ENCODE measurements at regions not wholly inside any gene's neighbourhood (a gene's known extent, or its start where the extent isn't known, plus 50 kb on each side); places are given as distances from the start of the nearest gene placed in this dataset.

GRCh38 chrX:39771089-39771488, 326.7 kb downstream of the BCOR start:
- no peaks in the 10 kb centered on the region for H3K36me3 ChIP-seq (replicated peaks; ENCODE audit: low read depth, low read length)
- peaks cover 39% of the 10 kb centered on the region for H3K4me1 ChIP-seq (ENCODE audit: low read length)
- no peaks in the 10 kb centered on the region for H4K20me1 ChIP-seq (ENCODE audit: insufficient read depth, low read length)
- no peak overlapping the region for H2AFZ ChIP-seq (ENCODE audit: low read depth, low read length)
- H3K9ac ChIP-seq (ENCODE audit: low read length): no peak overlapping the region
- TF ChIP-seq CTCF (IDR thresholded peaks at IDR 0.05; ENCODE audit: low read depth, low read length) (no peak), EZH2phosphoT487 (IDR thresholded peaks at IDR 0.05; ENCODE audit: low read depth) (no peak)
- H3K79me2 ChIP-seq (ENCODE audit: low read length): no peaks in the 10 kb centered on the region
- no peak overlapping the region for H3K27ac ChIP-seq (ENCODE audit: low read length)
- H3K9me3 ChIP-seq (ENCODE audit: insufficient read depth, low read length): no peaks in the 10 kb centered on the region; the same call in 1 of the 2 replicates
- 0 out of 2 replicates have a peak, but pooled peaks cover 3% of the 10 kb centered on the region for H3K27me3 ChIP-seq (ENCODE audit: low read depth, low read length)
- no peak overlapping the region for H3K4me3 ChIP-seq (ENCODE audit: low read length)
- H3K4me2 ChIP-seq (ENCODE audit: low read length): no peak overlapping the region

GRCh38 chrX:39772057-39772832, 325.5 kb downstream of the BCOR start:
- peak overlapping the region; percentile 48 for H3K4me3 ChIP-seq (ENCODE audit: low read length)
- H3K4me2 ChIP-seq (ENCODE audit: low read length): peak overlapping the region; percentile 69
- H3K27ac ChIP-seq (ENCODE audit: low read length): peak overlapping the region; percentile 54
- no peak overlapping the region for H3K9ac ChIP-seq (ENCODE audit: low read length)
- no peaks in the 10 kb centered on the region for H4K20me1 ChIP-seq (ENCODE audit: insufficient read depth, low read length)
- H3K79me2 ChIP-seq (ENCODE audit: low read length): no peaks in the 10 kb centered on the region
- 0 out of 2 replicates have a peak, but pooled peaks cover 3% of the 10 kb centered on the region for H3K27me3 ChIP-seq (ENCODE audit: low read depth, low read length)
- H2AFZ ChIP-seq (ENCODE audit: low read depth, low read length): peak overlapping the region; percentile 79; the same call in 1 of the 2 replicates
- H3K4me1 ChIP-seq (ENCODE audit: low read length): peaks cover 39% of the 10 kb centered on the region
- H3K36me3 ChIP-seq (replicated peaks; ENCODE audit: low read depth, low read length): no peaks in the 10 kb centered on the region
- H3K9me3 ChIP-seq (ENCODE audit: insufficient read depth, low read length): no peaks in the 10 kb centered on the region; the same call in 1 of the 2 replicates
- TF ChIP-seq EZH2phosphoT487 (IDR thresholded peaks at IDR 0.05; ENCODE audit: low read depth): no peak
- no peak for TF ChIP-seq CTCF (IDR thresholded peaks at IDR 0.05; ENCODE audit: low read depth, low read length)

GRCh38 chrX:39773150-39773549, 324.6 kb downstream of the BCOR start:
- H3K4me1 ChIP-seq (ENCODE audit: low read length): peaks cover 45% of the 10 kb centered on the region
- H3K9ac ChIP-seq (ENCODE audit: low read length): no peak overlapping the region
- H3K27ac ChIP-seq (ENCODE audit: low read length): no peak overlapping the region
- no peak overlapping the region for H2AFZ ChIP-seq (ENCODE audit: low read depth, low read length)
- H3K27me3 ChIP-seq (ENCODE audit: low read depth, low read length): 0 out of 2 replicates have a peak, but pooled peaks cover 3% of the 10 kb centered on the region
- H3K4me3 ChIP-seq (ENCODE audit: low read length): no peak overlapping the region
- no peaks in the 10 kb centered on the region for H4K20me1 ChIP-seq (ENCODE audit: insufficient read depth, low read length)
- H3K4me2 ChIP-seq (ENCODE audit: low read length): peak overlapping the region; percentile 69
- no peaks in the 10 kb centered on the region; the same call in 1 of the 2 replicates for H3K9me3 ChIP-seq (ENCODE audit: insufficient read depth, low read length)
- no peaks in the 10 kb centered on the region for H3K79me2 ChIP-seq (ENCODE audit: low read length)
- H3K36me3 ChIP-seq (replicated peaks; ENCODE audit: low read depth, low read length): no peaks in the 10 kb centered on the region
- TF ChIP-seq CTCF (IDR thresholded peaks at IDR 0.05; ENCODE audit: low read depth, low read length) (no peak), EZH2phosphoT487 (IDR thresholded peaks at IDR 0.05; ENCODE audit: low read depth) (no peak)

- H3K9me3 ChIP-seq (ENCODE audit: insufficient read depth, low read length): no peaks in the 10 kb centered on the region; the same call in 1 of the 2 replicates
- H3K9ac ChIP-seq (ENCODE audit: low read length): no peak overlapping the region
- no peaks in the 10 kb centered on the region for H3K79me2 ChIP-seq (ENCODE audit: low read length)
- H3K27me3 ChIP-seq (ENCODE audit: low read depth, low read length): 0 out of 2 replicates have a peak, but pooled peaks cover 3% of the 10 kb centered on the region
- H3K4me1 ChIP-seq (ENCODE audit: low read length): peaks cover 45% of the 10 kb centered on the region
- H3K36me3 ChIP-seq (replicated peaks; ENCODE audit: low read depth, low read length): no peaks in the 10 kb centered on the region
- TF ChIP-seq CTCF (IDR thresholded peaks at IDR 0.05; ENCODE audit: low read depth, low read length): no peak
- H3K4me2 ChIP-seq (ENCODE audit: low read length): no peak overlapping the region
- no peak overlapping the region for H3K27ac ChIP-seq (ENCODE audit: low read length)
- H2AFZ ChIP-seq (ENCODE audit: low read depth, low read length): no peak overlapping the region
- no peak overlapping the region for H3K4me3 ChIP-seq (ENCODE audit: low read length)
- no peaks in the 10 kb centered on the region for H4K20me1 ChIP-seq (ENCODE audit: insufficient read depth, low read length)
These were observed 323.6 kb downstream of the BCOR start for GRCh38 chrX:39773923-39774773.

All from OCI-LY3 (cell line).